Lower leg skin (tissue), 3 donors: ENCODE measurements at regions not wholly inside any gene's neighbourhood (a gene's known extent, or its start where the extent isn't known, plus 50 kb on each side); places are given as distances from the start of the nearest gene placed in this dataset.

Source experiments
- POLR2A ChIP-seq, 2 donors: fragments of 450-650 bp; IDR thresholded peaks; one replicate each; pipeline ENCODE4 v1.6.1; 2016 to 2017; ENCODE audit warnings: antibody characterized with exemption in 2 of 2, mild to moderate bottlenecking in 1 of 2, moderate library complexity in 1 of 2
- TF ChIP-seq, protein P1 (sequence below), 3 donors: fragments of 450-650 bp; IDR thresholded peaks; one replicate each; pipeline ENCODE4 v1.5.1; 2016; ENCODE audit warnings: antibody characterized with exemption in 3 of 3, mild to moderate bottlenecking in 3 of 3, moderate library complexity in 2 of 3

DNA sequence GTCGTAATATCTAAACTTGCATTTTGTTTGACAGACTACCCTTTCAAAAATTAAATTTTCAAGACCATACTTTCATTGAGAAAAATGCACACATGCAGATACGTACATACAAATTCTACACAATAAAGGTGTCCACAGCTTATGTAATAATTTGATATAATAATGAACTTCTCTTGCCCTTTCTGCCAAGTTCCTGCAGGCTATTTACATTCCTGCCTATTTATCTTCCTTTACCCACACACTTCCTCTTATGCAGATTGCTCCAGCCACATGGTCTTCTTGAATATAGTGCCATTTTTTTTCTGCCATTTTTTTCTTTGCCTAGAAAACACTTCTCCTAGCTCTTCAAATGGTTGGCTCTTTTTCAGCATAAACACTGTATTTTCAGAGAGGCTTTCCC is 826.9 kb upstream of the CDH8 start:
- TF ChIP-seq POLR2A (IDR thresholded peaks at IDR 0.05), result no peak
- TF ChIP-seq, protein P1, sequence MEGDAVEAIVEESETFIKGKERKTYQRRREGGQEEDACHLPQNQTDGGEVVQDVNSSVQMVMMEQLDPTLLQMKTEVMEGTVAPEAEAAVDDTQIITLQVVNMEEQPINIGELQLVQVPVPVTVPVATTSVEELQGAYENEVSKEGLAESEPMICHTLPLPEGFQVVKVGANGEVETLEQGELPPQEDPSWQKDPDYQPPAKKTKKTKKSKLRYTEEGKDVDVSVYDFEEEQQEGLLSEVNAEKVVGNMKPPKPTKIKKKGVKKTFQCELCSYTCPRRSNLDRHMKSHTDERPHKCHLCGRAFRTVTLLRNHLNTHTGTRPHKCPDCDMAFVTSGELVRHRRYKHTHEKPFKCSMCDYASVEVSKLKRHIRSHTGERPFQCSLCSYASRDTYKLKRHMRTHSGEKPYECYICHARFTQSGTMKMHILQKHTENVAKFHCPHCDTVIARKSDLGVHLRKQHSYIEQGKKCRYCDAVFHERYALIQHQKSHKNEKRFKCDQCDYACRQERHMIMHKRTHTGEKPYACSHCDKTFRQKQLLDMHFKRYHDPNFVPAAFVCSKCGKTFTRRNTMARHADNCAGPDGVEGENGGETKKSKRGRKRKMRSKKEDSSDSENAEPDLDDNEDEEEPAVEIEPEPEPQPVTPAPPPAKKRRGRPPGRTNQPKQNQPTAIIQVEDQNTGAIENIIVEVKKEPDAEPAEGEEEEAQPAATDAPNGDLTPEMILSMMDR (IDR thresholded peaks at IDR 0.05), result no peak
